ENCODE measurements at regions not wholly inside any gene's neighbourhood (a gene's known extent, or its start where the extent isn't known, plus 50 kb on each side); places are given as distances from the start of the nearest gene placed in this dataset.

DNA sequence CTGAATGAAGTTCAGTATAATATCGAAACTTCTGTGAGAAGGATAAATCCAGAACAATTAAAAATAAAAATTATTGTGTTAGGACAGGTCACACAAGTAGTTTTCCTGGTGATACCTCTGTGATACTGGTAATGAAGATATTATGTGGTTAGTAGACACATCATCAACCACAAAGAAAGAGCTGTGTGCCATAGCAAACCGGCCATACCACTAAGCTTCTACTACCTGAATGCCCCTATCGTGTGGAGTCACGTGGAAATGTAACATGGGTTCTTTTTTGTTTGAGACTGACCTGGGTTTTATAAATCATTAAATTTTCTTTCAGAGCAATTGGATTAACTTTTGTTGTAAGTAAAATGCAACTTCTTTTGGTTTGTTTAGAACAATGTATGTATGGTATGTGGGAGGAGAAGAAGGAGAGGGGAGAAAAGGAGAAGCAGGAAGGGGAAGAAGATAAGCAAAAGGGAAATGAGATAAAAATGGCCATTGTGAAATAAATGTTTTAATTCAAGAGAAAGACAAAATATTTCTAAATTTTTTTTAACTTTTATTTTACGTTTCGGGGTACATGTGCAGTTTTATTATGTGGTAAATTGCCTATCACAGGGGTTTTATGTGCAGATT lies 58.2 kb upstream of the LRRC8B start:
- DNase-seq (ENCODE audit: low spot score) (no peak), ATAC-seq (no peak)
- no peaks in the 10 kb centered on the region for H3K36me3 Mint-ChIP-seq
- POLR2A ChIA-PET: no interaction called here
- H3K27me3 Mint-ChIP-seq (ENCODE audit: low read depth): no peaks in the 10 kb centered on the region; the same call in 1 of the 2 replicates
- CTCF ChIA-PET: interaction anchor here (1.7 kb wide), 1 partner anchor 17 kb away, joined by 3 read pairs; no protein-coding TSS in a partner anchor
- no peak for TF ChIP-seq ZNF396 (CRISPR knock-in tag; IDR thresholded peaks at IDR 0.05; ENCODE audit: borderline replicate concordance)
- no peak for TF ChIP-seq NR2C2 (CRISPR knock-in tag; IDR thresholded peaks at IDR 0.05)
- TF ChIP-seq ESRRA (CRISPR knock-in tag; IDR thresholded peaks at IDR 0.05; ENCODE audit: borderline replicate concordance): no peak
- TF ChIP-seq ELF4 (CRISPR knock-in tag; IDR thresholded peaks at IDR 0.05; ENCODE audit: low read depth): no peak
- TF ChIP-seq, protein P1, sequence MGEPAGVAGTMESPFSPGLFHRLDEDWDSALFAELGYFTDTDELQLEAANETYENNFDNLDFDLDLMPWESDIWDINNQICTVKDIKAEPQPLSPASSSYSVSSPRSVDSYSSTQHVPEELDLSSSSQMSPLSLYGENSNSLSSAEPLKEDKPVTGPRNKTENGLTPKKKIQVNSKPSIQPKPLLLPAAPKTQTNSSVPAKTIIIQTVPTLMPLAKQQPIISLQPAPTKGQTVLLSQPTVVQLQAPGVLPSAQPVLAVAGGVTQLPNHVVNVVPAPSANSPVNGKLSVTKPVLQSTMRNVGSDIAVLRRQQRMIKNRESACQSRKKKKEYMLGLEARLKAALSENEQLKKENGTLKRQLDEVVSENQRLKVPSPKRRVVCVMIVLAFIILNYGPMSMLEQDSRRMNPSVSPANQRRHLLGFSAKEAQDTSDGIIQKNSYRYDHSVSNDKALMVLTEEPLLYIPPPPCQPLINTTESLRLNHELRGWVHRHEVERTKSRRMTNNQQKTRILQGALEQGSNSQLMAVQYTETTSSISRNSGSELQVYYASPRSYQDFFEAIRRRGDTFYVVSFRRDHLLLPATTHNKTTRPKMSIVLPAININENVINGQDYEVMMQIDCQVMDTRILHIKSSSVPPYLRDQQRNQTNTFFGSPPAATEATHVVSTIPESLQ (CRISPR knock-in tag; IDR thresholded peaks at IDR 0.05): no peak
- TF ChIP-seq, protein P2, sequence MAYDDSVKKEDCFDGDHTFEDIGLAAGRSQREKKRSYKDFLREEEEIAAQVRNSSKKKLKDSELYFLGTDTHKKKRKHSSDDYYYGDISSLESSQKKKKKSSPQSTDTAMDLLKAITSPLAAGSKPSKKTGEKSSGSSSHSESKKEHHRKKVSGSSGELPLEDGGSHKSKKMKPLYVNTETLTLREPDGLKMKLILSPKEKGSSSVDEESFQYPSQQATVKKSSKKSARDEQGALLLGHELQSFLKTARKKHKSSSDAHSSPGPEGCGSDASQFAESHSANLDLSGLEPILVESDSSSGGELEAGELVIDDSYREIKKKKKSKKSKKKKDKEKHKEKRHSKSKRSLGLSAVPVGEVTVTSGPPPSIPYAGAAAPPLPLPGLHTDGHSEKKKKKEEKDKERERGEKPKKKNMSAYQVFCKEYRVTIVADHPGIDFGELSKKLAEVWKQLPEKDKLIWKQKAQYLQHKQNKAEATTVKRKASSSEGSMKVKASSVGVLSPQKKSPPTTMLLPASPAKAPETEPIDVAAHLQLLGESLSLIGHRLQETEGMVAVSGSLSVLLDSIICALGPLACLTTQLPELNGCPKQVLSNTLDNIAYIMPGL (CRISPR knock-in tag; IDR thresholded peaks at IDR 0.05): no peak
- TF ChIP-seq ZNF512 (CRISPR knock-in tag; IDR thresholded peaks at IDR 0.05; ENCODE audit: borderline replicate concordance): no peak
- TF ChIP-seq MYBL2 (CRISPR knock-in tag; IDR thresholded peaks at IDR 0.05): no peak
- H3K4me3 Mint-ChIP-seq: no peak overlapping the region
- H3K27ac Mint-ChIP-seq: no peak overlapping the region
- H3K9me3 Mint-ChIP-seq: no peaks in the 10 kb centered on the region
- H3K4me1 Mint-ChIP-seq: no peaks in the 10 kb centered on the region

GRCh38 chr1:89472253-89472652 lies 52.4 kb upstream of the LRRC8B start:
- H3K4me3 Mint-ChIP-seq: no peak overlapping the region
- TF ChIP-seq, protein P1 (CRISPR knock-in tag; IDR thresholded peaks at IDR 0.05): no peak
- TF ChIP-seq TP53 (CRISPR knock-in tag; IDR thresholded peaks at IDR 0.05) (no peak), CREM (CRISPR knock-in tag; IDR thresholded peaks at IDR 0.05) (no peak), ATF1 (CRISPR knock-in tag; IDR thresholded peaks at IDR 0.05) (no peak), E2F1 (CRISPR knock-in tag; IDR thresholded peaks at IDR 0.05) (no peak), JAZF1 (CRISPR knock-in tag; IDR thresholded peaks at IDR 0.05) (no peak), ZNF138 (CRISPR knock-in tag; conservative IDR thresholded peaks at IDR 0.05) (no peak), ETV6 (CRISPR knock-in tag; IDR thresholded peaks at IDR 0.05) (no peak)
- TF ChIP-seq, protein P3, sequence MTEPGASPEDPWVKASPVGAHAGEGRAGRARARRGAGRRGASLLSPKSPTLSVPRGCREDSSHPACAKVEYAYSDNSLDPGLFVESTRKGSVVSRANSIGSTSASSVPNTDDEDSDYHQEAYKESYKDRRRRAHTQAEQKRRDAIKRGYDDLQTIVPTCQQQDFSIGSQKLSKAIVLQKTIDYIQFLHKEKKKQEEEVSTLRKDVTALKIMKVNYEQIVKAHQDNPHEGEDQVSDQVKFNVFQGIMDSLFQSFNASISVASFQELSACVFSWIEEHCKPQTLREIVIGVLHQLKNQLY (CRISPR knock-in tag; IDR thresholded peaks at IDR 0.05): no peak
- TF ChIP-seq, protein P2 (CRISPR knock-in tag; IDR thresholded peaks at IDR 0.05): no peak
- CTCF ChIA-PET: no interaction called here
- peaks cover 9% of the 10 kb centered on the region for H3K36me3 Mint-ChIP-seq
- DNase-seq (ENCODE audit: low spot score) (no peak), ATAC-seq (no peak)
- no peak overlapping the region for H3K27ac Mint-ChIP-seq
- POLR2A ChIA-PET: no interaction called here
- H3K4me1 Mint-ChIP-seq: no peaks in the 10 kb centered on the region
- H3K27me3 Mint-ChIP-seq (ENCODE audit: low read depth): peaks cover 3% of the 10 kb centered on the region; the same call in 1 of the 2 replicates
- peaks cover 26% of the 10 kb centered on the region for H3K9me3 Mint-ChIP-seq

Data from WTC11 (cell line).